GM13976 (cell line): ENCODE measurements at regions not wholly inside any gene's neighbourhood (a gene's known extent, or its start where the extent isn't known, plus 50 kb on each side); places are given as distances from the start of the nearest gene placed in this dataset.
A peak's percentile ranks its signal among the peaks of the same experiment; 100 is the strongest.

Experiments used
- DNase-seq: peaks from one replicate; pipeline ENCODE4 v3.0.0; 2012; ENCODE audit warnings: low spot score
- in situ Hi-C: fragments of 300-500 bp; cut with MboI; formaldehyde crosslinking; loops from one replicate; pipeline ENCODE4 v1.12.0; 2022; ENCODE audit warnings: low sequenced_read_pairs, mixed read lengths, inconsistent platforms; ENCODE audit not compliant: unreplicated experiment
- TF ChIP-seq, protein P1 (sequence below): IDR thresholded peaks from 2 replicates; pipeline ENCODE4 v1.5.1; 2012; ENCODE audit warnings: borderline replicate concordance, mild to moderate bottlenecking; ENCODE audit not compliant: insufficient read depth; ENCODE audit errors: extremely low read depth, missing control alignments, control extremely low read depth

DNA sequence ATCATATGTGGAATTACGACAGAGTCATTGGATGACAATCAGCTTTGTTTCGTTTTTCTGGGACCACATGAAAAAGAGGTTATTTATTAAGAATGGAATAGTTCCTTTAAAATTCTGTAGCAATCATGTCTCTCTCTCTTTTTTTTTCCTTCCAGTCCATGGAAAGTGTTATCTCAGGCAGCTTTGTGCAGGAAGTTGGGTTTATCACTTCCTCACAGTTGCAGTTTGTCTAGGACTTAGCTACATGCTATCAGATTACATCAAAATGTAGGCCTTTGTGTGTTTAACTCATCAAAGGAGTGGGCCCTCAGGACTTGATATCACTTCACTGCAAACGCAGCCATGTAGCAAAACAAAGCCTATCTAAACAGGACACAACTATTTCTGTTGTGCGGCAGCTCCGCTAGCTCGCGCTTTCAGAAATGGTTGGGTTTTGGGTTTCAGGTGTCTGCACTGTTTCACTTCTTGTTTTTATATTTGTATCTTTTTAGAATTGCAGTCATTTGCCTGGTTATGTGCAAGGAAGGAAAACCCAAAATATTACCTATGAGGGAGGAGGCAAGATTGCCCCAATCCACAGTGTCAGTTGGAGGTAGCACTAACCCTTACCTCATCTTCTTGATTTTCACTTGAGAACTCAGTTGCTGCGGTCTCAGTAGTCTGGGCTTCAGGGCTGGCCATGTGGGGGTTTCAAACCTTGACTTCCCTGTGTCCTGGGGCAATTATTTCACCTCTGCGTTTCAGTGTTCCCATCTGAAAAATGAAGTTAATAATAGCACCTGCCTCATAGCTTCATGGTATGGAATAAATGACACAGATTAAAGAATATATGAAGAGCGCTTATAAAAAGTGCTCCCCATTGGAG is 66.7 kb downstream of the HHEX start:
- in situ Hi-C loops: no loop called here
- DNase-seq: peak; percentile 66
- TF ChIP-seq, protein P1, sequence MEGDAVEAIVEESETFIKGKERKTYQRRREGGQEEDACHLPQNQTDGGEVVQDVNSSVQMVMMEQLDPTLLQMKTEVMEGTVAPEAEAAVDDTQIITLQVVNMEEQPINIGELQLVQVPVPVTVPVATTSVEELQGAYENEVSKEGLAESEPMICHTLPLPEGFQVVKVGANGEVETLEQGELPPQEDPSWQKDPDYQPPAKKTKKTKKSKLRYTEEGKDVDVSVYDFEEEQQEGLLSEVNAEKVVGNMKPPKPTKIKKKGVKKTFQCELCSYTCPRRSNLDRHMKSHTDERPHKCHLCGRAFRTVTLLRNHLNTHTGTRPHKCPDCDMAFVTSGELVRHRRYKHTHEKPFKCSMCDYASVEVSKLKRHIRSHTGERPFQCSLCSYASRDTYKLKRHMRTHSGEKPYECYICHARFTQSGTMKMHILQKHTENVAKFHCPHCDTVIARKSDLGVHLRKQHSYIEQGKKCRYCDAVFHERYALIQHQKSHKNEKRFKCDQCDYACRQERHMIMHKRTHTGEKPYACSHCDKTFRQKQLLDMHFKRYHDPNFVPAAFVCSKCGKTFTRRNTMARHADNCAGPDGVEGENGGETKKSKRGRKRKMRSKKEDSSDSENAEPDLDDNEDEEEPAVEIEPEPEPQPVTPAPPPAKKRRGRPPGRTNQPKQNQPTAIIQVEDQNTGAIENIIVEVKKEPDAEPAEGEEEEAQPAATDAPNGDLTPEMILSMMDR: no peak

DNA sequence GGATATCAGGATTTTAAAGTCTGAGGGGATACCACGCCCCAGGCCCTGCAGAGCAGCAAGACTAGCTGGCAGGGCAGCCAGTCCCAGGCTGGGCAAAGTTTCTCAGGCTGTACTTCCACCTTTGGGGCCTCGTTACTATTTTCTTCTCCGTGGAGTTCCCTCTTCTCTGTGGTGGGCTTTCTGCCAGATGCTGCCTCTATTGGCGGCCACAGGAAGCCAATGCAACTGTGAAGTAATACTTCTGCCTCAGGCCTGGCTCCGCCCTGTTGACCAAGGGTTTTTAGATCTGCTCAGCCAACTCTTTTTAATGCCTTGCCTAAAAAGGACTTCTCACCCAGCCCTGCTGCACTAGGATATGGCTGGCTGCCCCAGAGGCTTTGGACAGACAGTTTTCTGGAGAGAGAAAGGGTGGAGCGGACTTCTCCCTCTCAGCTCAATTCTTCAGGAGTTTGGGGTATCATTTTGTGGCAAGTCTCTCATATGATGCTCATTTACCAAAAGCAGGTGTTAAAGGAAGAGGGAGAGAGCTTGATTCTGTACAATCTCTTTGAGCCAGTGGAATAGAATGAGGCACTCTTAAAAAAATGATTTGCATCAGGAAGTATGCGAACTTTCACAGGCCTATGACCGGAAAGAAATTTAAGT is 67.4 kb downstream of the HHEX start:
- in situ Hi-C loops: no loop called here
- TF ChIP-seq, protein P1: no peak
- peak; percentile 66 for DNase-seq

DNA sequence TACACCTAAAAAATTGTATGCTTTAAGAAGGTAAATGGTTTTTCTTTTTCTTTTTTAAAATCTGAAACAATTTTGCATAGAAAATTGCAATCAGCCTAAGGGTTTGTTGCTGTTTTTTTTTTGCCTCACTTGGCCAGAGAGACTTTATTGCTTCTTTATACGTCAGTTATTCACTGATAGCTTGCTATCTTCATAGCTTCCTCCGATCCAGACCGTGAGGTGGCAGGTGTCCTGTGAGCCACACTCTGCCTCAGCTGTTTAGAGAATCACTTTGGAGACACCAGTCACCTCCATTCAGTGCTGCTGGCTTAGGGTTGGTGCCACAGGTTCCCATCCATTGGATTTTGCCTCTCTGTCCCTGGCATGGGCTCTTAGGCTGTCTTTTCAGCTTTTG is 68.0 kb downstream of the HHEX start:
- no peak for DNase-seq
- in situ Hi-C loops: no loop called here
- TF ChIP-seq, protein P1: no peak

DNA sequence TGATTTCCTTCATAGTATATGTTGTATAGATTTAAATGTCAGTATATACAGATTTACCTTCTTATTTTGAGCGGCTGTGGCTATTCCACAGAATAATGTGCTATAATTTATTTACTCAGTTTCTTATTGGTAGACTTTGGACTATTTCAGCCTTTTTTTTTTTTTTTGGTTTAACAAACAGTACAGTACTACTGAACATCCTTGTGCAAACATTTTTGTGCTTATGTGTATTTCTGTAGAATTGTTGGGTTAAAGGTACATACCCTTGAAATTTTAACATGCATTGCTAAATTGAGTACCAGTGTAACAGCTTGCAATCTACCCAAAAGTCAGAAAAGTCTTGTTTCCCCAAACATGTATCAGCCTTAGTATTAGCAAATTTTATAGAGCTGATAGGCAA is 68.8 kb downstream of the HHEX start:
- TF ChIP-seq, protein P1: no peak
- DNase-seq: no peak
- in situ Hi-C loops: no loop called here

DNA sequence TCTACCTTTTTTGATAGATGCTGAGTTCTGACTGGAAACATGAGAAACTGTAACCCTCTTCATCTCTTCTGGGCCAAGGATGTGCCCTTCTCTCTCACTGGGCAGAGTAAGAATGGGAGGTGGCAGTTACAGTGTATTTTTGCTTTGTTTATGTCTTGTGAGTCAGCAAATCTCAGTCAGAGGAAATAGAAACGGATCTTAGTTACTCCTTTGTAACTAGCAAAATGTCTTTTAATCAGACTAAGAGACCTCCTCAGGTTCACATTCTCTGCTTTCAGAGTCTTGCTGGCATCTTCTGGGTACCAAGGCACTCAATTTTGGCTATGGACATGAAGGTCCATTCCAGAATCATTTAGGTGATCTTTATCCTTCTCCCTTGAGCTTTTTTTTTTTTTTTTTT is 70.9 kb downstream of the HHEX start:
- in situ Hi-C loops: no loop called here
- no peak for DNase-seq

DNA sequence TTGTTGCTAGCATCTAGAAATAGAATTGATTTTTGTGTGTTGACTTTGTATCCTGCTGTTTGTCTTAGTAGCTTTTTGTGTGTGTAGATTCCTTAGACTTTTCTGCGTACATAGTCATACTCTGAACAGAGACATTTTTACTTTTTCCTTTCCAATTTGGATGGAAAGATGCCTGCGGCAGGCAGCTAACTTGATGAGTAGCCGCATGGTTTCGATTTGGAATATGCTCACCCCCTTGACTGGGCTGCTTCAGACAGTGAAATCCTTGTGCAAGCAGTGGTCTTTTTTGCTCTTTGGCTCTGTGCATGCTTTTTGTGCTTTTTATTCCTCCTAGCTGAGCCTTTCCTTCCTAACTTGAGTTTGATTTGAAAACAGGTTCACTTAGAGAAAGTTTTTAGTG is 71.8 kb downstream of the HHEX start:
- TF ChIP-seq, protein P1: no peak
- in situ Hi-C loops: no loop called here
- DNase-seq: no peak

More for the DNA sequence above, 70.9 kb downstream of the HHEX start:
- TF ChIP-seq, protein P1: no peak
